CD4-positive, alpha-beta T cell treated with Interleukin-10 for 1 hour (primary cell): ENCODE measurements at regions not wholly inside any gene's neighbourhood (a gene's known extent, or its start where the extent isn't known, plus 50 kb on each side); places are given as distances from the start of the nearest gene placed in this dataset.

Experiments
- DNase-seq: peaks from one replicate; pipeline ENCODE4 v3.0.0-alpha.2; 2020

- DNase-seq = no peak
Observed at GRCh38 chr14:65187421-65188049, 85.2 kb upstream of the MAX start.

- DNase-seq = no peak
Observed at GRCh38 chr14:65190312-65190711, 88.0 kb upstream of the MAX start.

GRCh38 chr14:65191716-65192115, 89.4 kb upstream of the MAX start:
- DNase-seq = no peak

GRCh38 chr14:65192686-65193085, 90.4 kb upstream of the MAX start:
- no peak for DNase-seq

GRCh38 chr14:65193916-65194590, 91.7 kb upstream of the MAX start:
- no peak for DNase-seq

GRCh38 chr14:65195042-65195719, 92.9 kb upstream of the MAX start:
- DNase-seq = no peak

GRCh38 chr14:65198346-65198745, 96.0 kb upstream of the MAX start:
- no peak for DNase-seq

GRCh38 chr14:65200454-65200853, 98.1 kb upstream of the MAX start:
- DNase-seq = no peak

GRCh38 chr14:65203574-65203973, 101.3 kb upstream of the MAX start:
- no peak for DNase-seq

GRCh38 chr14:65204056-65204455, 101.7 kb upstream of the MAX start:
- DNase-seq = no peak

GRCh38 chr14:65206078-65206447, 103.7 kb upstream of the MAX start:
- DNase-seq = no peak

- no peak for DNase-seq
Observed at GRCh38 chr14:65206448-65207096, 104.3 kb upstream of the MAX start.

- DNase-seq = no peak
Observed at GRCh38 chr14:65208548-65208947, 106.2 kb upstream of the MAX start.

- peak; percentile 32 for DNase-seq
Observed at GRCh38 chr14:65210118-65210821, 108.0 kb upstream of the MAX start.

GRCh38 chr14:65210822-65211182, 108.5 kb upstream of the MAX start:
- no peak for DNase-seq

- DNase-seq = no peak
Observed at GRCh38 chr14:65211341-65211987, 109.1 kb upstream of the MAX start.

GRCh38 chr14:65213316-65213715, 111.0 kb upstream of the MAX start:
- no peak for DNase-seq

GRCh38 chr14:65214741-65215140, 112.4 kb upstream of the MAX start:
- no peak for DNase-seq

- no peak for DNase-seq
Observed at GRCh38 chr14:65219353-65219752, 117.0 kb upstream of the MAX start.

- peak; percentile 62 for DNase-seq
Observed at GRCh38 chr14:65222440-65222858, 120.1 kb upstream of the MAX start.

- DNase-seq = no peak
Observed at GRCh38 chr14:65223636-65224035, 121.3 kb upstream of the MAX start.

GRCh38 chr14:65224799-65225198, 122.5 kb upstream of the MAX start:
- no peak for DNase-seq
